T47D (cell line): ENCODE measurements at regions not wholly inside any gene's neighbourhood (a gene's known extent, or its start where the extent isn't known, plus 50 kb on each side); places are given as distances from the start of the nearest gene placed in this dataset.

Experiments
- DNase-seq, 2 experiments: peaks; one replicate each; pipeline versions ENCODE4 v3.0.0 to v3.0.0-alpha.2; 2011 to 2012; ENCODE audit warnings: low read depth in 1 of 2, low spot score in 1 of 2
- JUND ChIP-seq: IDR thresholded peaks from 2 replicates; pipeline ENCODE4 v1.6.1; 2012; ENCODE audit warnings: low read depth
- in situ Hi-C: cut with HindIII; loops from 2 replicates; pipeline ENCODE4 v1.10.0; 2016; ENCODE audit warnings: low sequenced_read_pairs, low pct_unique_long_range_greater_than_20kb

DNA sequence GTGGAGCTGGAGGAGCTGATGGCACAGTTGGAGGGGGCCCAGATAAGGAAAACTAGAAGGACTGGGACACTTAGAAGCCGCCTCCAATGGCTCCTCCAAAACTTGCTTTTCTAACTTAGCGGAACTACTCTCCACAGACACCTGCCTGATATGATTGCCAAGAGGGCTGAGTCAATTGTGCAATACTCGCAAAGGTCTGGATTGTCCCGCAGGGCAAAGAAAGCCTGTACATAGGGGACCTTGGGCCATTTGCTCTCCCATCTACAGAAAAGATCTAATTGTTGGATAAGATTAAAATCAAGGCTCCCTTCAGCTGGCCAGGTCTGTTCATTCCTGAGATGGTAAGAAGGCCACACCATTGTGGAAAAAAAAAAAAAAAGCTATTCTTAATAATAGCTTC lies 69.7 kb upstream of the ATP11B start:
- DNase-seq = peak in 1 of 2 experiments; percentile 89
- peak; percentile 71 for TF ChIP-seq JUND
- in situ Hi-C loops = no loop called here

DNA sequence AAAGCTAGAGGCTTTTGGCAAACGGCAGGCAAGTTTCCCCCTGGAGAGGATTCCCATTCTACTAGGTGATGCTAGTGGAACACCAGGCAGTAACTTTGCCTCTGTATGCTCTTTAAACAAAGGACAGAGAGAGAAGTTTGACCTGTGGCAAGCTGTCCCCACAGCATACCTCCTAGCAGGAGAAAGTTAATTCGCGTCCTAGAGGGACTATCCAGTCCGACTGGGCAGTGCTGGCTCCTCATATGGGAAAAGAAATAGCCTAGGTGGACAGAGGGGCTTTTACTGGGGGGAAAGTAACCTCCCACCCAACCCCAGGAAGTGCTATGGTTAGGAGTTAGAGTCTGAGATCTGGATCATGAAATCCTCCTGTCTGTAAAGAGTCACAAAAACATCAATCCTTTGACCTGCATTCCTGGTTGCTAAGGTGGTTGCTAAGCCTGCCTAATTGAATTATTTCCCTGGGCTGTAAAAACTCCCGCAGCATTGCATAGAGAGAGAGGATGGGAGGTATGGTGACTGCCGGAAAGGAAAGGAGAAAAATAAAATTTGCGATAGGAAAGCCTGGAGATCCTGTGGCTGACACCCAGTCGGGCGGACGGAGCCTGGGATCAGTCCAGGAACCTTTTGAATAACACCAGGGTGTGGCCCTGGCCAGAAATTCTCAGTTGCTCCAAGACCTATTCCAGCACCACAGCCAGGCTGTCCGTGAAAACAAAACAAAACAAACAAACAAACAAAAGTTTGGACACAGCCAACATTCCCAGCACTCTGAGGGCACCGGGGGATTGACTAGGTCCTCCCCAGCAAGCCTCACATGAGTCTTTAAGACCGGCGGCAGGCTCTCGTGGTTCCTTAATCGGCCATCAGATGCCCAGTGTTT lies 67.7 kb upstream of the ATP11B start:
- in situ Hi-C loops = no loop called here
- DNase-seq = peak in 1 of 2 experiments; percentile 69
- TF ChIP-seq JUND = no peak; the same call in 1 of the 2 replicates

DNA sequence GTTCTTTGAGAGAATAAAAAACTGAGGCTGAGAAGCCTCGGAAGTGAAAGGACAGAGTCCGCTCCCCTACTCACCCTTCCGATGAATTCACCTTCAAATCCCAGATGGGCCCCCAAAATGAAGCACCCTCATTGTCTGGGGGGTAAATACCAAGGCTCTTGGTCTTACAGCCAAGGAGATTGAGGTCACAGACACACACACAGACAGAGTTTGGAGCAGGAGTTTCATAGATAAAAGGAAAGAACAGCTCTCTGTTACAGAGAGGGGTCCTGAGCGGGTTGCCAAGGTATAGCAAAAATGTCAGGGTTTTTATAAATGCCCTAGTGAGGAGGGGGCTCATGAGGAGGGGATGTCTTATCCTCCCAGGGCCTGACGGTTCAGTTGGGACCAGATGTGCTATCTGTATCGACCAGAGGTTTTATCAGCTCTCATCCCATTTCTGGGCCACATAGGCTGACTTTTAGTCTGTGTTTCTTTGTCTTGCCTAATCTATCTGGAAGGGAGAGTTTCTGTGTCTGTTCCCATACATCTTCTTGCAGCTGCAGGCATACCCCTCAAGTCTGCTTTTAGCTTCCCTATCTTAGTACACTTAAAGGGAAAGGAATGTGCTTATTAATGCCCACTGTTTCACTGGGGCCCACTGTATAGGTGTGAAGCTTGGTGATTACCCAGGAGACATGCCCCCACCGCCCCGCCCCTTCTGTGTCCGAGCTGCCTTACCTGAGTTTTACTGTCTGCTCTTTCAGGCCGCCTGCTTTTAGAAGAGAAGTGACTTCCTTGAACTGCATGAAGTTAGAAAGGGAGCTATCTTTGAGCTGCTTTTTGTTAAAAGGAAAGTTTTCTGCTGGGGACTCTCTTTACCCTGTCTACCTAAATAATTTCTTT lies 66.8 kb upstream of the ATP11B start:
- in situ Hi-C loops = no loop called here
- no peak for DNase-seq
- no peak for TF ChIP-seq JUND

DNA sequence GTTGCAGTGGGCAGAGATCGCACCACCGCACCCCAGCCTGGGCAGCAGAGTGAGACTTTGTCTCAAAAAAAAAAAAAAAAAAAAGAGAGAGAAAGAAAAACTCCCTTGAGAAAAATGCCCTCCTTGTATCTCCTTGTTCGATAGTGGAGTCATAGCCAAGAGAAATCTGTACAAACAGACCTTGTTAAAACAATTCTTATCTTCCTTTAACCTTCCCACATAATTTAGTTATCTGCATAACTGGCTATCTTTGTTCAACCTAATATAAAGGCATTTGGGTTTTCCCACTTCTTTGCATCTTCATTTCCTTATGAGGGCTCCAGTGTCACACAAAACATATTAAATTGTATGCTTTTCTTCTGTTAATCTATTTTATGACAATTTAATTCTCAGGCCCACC lies 65.1 kb upstream of the ATP11B start:
- no peak for DNase-seq
- in situ Hi-C loops = no loop called here
- no peak for TF ChIP-seq JUND

DNA sequence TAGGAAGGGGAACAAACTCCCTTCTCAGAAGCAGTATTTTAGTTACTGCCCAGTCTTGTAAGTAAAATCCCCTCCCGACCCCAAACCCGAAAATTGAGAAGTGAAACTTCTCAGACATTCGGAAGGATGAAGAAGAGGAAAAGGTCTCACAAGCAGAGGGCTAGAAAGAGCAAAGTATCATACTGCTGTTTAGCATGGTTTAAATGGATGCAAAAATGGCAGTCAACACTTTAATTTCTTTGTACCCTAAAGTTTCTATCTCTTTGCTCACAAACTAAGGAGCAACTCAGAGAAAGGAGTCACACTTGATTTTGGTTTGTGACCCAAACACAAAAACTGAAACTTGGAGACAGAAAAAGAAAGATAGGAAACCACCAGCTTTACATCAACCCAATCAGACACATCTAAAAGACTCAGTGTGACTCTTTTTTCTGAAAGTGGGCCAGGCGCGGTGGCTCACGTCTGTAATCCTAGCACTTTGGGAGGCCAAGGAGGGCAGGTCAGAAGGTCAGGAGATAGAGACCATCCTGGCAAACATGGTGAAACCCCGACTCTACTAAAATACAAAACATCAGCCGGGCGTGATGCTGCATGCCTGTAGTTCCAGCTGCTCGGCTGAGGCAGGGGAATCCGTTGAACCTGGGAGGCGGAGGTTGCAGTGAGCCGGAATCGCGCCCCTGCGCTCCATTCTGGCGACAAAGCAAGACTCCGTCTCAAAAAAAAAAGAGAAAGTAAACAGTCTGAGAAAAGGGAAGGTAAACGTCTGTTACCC lies 63.2 kb upstream of the ATP11B start:
- DNase-seq = no peak
- TF ChIP-seq JUND = no peak
- in situ Hi-C loops = no loop called here

DNA sequence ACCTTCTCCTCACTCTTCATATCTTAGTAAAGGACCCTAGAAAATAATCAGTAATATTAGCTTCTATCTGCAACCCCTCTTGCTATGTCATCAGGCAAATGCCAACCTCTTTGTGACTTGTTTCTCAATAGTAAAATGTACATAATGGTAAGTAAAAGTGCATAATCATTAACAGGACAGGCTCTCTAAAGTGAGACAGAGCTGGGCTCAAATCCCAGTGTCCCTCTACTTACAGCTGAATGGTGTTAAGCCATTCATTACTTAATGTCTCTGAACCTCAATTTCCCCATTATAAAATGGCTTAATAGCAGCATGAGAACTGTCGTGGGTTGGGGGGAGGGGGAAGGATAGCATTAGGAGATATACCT lies 62.6 kb upstream of the ATP11B start:
- no peak for DNase-seq
- no peak for TF ChIP-seq JUND
- in situ Hi-C loops = no loop called here

DNA sequence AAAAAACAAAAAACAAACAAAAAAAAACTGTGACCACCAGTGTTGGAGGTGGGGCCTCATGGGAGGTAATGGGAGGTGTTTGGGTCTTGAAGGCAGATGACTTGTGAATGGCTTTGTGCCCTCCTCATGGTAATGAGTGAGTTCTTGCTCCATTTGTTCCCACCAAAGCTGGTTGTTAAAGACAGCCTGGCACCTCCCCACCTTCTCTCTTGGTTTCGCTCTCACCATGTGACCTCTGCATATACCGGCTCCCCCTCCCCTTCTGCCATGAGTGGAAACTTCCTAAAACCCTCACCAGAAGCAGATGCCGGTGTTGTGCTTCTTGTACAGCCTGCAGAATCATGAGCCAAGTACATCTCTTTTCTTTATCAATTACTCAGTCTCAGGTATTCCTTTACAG lies 61.5 kb upstream of the ATP11B start:
- no peak for DNase-seq
- TF ChIP-seq JUND = no peak
- in situ Hi-C loops = no loop called here

DNA sequence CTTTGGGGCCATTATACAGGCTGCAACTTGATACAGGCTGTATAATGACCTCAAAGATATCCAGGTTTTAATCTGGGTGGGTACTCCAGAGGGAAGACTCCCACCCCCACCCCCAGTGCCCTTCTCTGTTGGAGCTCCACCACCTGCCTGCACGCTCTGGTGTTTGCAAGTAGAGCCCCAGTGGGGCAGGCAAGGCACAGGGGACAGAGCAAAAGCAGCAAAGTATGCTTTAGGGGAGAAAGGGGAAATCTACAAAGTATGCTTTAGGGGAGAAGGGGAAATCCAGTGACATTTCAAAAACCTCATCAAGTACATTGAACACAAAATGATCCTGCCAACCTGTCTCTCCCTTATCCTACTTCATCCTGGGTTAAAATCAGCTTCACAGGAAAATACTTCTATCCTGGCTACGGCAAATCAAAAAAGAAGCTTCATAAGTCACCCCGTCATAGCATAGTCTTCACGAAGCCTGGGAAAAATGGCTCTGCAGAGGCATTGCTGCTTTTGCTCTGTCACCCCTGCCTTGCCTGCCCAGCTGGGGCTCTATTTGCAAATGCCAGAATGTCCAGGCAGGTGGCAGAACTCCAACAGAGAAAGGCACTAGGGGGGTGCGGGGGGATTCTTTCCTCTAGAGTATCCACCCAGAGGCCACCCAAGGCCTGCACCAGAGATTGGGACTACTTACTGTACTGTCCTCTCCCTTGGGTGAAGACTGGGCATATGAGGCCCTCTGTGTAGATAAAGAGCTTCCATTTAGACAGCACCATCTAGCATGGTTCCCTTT lies 60.9 kb upstream of the ATP11B start:
- no peak for DNase-seq

DNA sequence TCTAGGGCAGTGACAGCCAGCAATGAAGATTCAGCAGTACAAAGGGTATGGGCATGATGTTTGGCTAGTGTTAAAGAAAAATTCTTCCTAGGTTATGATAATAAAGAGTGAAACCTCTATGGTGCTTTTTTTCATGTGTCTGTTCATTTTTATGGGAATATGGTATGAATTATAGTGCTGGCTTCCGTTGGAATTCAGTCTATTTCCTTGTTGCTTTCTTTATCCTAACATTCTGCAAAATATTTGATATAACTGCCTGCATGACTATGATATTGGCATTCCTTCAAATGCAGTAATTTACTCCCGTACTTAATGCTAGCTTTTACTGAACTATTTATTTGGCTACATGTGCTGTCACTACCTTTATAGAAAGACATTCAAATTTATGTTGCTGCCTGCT lies 57.6 kb upstream of the ATP11B start:
- TF ChIP-seq JUND = no peak
- in situ Hi-C loops = no loop called here
- DNase-seq = no peak

More for the DNA sequence above, 60.9 kb upstream of the ATP11B start:
- in situ Hi-C loops = no loop called here
- TF ChIP-seq JUND = no peak

DNA sequence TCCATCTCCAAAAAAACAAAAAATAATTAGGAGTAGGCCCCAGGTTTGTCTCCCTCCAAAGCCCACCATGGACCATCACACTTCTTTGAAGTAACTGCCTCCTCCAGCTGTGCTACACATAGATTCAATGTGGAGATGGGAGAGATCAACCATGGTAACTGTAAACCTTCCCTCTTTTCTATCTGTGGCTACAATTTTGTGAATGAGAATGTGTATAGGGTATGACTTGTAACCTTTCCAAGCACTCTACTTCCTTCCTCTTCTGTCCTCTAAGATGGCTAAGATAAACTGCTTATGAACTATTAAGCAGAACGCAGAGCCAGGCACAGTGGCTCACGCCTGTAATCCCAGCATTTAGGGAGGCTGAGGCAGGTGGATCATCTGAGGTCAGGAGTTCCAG lies 55.5 kb upstream of the ATP11B start:
- no peak for TF ChIP-seq JUND
- no peak for DNase-seq
- in situ Hi-C loops = no loop called here

DNA sequence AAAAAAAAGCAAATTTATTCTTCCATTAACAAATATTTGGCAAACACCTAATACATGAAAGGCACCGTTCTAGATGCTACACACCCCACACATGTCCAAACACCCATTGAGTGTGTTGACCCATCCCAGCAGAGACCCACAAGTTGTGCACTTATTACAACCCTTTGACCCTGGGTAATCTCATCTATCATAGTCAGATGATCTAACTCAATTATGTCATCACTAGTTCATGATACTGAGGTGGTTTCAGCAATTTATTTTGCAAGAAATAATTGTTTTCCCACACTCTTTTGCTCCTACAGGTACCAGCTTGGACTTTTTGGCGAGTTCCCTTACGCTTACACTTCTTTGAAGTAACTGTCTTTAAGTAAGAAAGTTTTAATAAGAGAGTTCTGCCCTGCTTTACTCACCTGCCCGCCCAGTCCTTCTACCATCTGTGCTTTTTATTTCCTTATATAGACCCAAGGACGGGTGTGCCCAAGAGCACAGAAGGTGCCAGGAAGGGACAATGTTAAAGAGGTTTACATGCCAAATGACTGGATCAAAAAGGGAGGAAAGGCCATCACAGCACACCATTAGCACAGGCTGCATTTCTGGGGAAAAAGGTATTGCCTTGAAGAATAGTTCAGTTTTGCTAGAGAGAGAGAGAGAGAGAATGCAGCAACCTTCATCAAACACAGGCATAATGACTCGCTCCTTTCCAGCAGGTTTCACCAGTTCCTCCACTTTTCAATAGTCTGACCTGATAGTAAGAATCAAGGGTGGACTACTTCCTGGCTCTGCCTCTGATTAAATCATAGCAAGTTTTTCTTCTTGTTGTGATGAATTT lies 54.5 kb upstream of the ATP11B start:
- no peak for TF ChIP-seq JUND
- peak in 1 of 2 experiments; percentile 86 for DNase-seq
- in situ Hi-C loops = no loop called here
